ENCODE measurements at regions not wholly inside any gene's neighbourhood (a gene's known extent, or its start where the extent isn't known, plus 50 kb on each side); places are given as distances from the start of the nearest gene placed in this dataset.

- DNase-seq: no peak
These were observed 366.5 kb downstream of the MATN1 start for GRCh38 chr1:30356839-30357238.

GRCh38 chr1:30354410-30354809, 369.0 kb downstream of the MATN1 start:
- DNase-seq: no peak

DNA sequence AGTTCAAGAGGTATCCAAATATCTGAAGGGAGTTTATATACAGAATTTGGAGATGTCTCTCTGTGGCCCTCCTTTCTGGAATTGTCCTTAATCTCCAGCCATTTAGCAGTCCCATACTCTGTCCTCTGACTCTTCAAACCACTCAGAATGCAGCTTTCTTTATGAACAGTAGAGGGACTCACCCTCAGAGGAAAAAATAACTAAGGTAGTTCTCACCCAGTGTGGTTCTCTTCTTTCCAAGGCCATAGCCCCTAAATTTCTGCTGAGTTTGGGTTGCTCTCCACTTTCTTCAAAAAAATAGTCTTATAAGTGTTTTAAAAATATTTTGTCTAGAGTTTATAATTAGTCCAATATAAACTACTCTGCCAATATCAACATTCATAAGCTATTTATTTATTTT, 369.7 kb downstream of the MATN1 start:
- peak; percentile 18 for DNase-seq

- DNase-seq: no peak
These were observed 375.2 kb downstream of the MATN1 start for GRCh38 chr1:30348147-30348546.

- DNase-seq: no peak
These were observed 377.8 kb downstream of the MATN1 start for GRCh38 chr1:30345491-30346130.

- no peak for DNase-seq
These were observed 379.8 kb downstream of the MATN1 start for GRCh38 chr1:30343562-30343961.

DNA sequence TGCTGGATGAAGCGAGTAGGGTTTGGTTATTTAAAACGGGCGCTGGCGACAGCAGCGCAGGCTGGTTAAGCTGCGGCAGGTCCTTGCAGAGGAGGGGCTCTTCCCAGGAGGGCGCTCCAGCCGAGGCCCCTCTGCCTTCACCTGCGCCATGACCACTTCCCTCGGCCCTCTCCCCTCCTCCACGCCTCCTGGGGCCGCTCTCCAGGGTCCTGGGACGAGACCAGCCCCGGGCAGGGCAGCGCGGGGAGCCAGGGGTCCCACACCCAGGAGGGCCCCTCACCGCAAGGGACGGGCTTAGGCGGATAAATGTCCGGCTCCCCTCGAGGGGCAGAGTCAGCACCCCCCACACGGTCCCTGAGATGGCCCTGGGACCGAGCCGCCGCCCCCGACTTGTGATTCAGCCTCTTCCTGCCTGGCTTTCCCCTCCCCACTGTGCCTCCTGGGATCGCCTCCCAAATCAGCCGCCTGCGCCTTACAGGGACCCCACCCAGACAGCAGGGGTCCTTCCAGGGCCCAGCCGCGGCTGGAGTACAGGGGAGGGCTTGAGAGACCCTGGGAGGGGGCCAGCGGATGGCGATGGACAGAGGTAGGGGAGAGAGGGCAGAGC, 380.7 kb downstream of the MATN1 start:
- no peak for DNase-seq

DNA sequence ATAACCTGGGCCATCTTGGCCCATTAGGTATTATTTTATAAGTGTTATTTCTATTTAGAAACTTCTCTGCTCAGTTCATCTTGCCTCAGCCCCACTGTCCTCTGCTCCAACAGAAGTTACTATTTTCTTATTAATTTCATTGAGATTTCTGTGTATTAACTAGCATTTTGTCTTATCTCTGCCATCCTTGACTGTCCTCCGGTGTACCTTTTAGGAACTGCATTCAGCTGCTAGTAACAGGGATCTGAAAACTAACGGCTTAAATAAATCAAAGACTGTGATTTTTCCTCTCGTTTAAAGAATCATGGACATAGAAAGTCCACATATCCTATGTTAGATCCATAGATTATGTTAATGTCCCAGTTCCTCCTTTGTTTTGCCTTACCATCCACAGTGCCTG, 382.5 kb downstream of the MATN1 start:
- no peak for DNase-seq

DNA sequence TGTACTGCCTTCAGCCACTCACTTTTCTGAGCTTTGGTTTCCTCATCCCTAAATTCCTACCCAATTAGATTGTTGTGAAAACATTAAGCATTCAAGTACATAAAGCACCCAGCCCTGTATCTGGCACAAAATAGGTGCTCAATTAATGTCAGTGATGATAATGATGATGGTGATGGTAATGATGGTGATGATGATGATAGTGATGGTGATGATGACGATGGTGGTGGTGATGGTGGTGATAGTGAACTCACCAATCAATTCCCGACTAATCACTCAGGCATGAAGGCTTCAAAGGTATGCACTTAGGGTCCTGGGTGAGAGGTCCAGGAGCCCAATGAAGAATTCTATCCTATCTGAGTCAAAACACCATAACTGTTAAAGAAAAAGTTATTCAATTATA, 383.5 kb downstream of the MATN1 start:
- DNase-seq: no peak

DNA sequence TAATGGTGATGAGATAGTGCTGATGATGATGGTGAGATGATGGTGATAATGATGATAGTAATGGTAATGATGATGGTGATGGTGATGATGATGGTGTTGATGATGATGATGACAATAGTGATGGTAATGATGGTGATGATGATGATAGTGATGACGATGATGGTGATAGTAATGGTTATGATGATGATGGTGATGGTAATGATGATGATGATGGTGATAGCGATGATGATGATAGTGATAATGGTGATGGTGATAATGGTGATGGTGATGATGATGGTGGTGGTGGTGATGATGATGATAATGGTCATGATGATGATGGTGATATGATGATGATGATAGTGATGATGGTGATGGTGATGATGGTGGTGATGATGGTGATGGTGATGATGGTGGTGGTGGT, 384.6 kb downstream of the MATN1 start:
- no peak for DNase-seq

DNA sequence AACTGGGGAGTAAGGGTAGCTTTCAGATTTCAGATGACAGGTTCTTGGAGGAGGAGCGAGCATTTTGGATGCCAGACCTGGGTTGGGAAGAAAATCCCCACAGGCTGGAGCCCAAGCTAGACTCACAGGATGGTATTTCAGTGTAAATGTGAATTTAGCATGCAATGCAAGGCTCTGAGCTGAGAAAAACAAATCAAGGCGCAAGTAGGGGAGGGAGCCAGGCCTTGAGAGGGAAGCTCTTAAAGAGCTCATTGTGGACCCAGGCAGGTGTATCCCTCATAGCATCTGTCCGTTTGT, 386.1 kb downstream of the MATN1 start:
- DNase-seq: no peak

DNA sequence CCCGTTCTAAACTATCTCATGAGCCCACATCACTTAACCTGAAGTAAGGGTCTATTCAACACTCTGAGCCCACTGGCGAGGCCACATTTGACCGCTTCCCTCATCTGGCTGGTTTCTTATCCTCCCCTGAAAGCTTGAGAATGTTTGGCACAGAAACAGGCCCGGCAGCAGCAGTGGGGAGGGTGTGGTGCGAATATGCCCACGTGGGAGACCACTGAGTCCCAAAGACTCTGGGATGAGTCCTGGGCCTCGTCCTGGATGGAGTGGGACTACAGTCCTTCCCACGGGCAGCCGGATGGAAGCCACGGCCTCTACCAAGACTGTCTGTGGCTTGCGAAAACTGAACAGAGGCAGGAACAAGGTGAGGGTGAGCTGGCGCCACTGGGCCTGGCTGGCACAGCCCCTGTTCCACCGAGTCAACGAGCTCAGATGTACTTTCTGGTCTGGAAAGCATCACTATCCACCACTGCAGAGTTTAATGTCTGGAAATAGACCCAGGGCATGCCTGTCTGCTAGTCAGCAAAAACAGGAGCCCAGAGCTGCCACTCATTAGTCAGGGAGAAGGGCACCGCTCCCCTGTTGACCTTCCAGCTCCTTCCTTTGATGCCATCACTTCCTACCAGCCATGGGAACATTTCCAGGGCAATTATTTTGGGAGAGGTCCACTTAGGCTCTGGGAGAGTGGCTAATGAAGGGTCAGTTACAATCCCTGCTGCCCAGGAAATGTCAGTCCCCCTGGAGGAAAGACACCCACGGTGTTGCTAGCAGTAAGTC, 386.6 kb downstream of the MATN1 start:
- DNase-seq: no peak

- no peak for DNase-seq
These were observed 387.4 kb downstream of the MATN1 start for GRCh38 chr1:30335997-30336390.

- DNase-seq: peak; percentile 6
These were observed 387.9 kb downstream of the MATN1 start for GRCh38 chr1:30335389-30335996.

DNA sequence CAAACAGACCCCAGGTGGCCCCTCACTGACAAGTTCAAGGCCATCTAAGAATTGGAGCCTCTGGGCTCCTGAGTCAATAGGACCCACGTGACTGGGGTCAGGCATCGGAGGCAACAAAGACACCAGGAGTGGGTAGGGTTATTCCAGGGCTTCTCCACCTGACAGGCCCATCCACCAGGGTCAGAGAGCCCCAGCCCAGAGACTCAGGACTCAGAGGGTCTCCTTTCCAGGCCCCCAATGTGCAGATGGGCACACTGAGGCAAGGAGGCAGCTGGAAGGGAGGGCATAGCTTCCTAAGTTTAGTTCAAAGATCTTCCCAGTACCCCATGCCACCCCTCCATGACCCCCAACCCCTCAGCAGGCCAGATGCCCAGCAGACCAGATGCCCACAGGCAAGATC, 388.6 kb downstream of the MATN1 start:
- DNase-seq: no peak

GRCh38 chr1:30332116-30333094, 391.0 kb downstream of the MATN1 start:
- DNase-seq: no peak

DNA sequence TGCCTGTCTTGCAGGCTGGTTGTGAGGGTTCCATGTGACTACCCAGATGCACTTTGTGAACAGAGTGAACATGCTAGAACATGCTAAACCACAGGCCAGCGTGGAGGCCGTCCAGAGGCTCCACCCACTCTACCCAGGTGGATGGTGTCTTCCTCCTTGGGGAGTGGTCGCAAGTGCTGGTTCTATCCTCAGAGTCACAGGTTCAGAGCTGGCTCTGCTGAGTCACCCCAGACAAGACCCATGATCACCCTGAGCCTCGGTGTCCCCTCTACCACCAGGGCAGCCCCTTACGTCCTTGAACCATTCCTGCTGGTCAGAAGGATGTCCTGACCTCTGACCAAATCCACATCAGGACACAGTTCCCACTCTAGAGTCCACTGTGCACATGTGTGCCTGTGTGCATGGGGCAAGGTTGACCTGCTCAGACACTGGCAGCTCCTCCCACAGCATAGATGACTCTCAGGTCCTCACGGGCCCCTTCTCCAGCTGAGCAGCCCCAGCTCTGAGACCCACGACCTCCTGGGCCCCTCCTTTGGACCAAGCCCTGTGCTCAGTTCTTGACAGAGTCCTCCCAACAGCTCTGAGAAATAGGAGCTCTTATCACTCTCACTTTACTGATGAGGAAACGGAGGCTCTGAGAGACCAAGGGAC, 391.8 kb downstream of the MATN1 start:
- no peak for DNase-seq

DNA sequence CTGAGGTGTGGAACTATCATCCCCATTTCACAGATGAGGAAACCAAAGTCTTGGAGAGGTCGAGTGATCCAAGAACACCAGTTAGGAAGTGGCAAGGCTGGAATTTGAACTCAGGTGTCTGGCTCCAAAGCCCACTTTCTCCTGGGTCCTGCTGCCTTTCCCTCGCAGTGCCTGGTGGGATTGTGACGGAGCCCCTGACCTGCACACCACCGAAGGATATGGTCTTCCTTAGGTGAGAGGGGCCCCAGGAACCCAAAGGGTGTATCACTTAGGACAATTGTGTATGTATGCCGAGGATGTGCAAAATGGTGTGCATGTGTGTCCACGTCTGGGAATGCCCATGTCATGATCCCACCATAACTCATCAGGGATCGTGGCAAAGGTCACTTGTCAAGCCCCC, 392.7 kb downstream of the MATN1 start:
- DNase-seq: no peak

DNA sequence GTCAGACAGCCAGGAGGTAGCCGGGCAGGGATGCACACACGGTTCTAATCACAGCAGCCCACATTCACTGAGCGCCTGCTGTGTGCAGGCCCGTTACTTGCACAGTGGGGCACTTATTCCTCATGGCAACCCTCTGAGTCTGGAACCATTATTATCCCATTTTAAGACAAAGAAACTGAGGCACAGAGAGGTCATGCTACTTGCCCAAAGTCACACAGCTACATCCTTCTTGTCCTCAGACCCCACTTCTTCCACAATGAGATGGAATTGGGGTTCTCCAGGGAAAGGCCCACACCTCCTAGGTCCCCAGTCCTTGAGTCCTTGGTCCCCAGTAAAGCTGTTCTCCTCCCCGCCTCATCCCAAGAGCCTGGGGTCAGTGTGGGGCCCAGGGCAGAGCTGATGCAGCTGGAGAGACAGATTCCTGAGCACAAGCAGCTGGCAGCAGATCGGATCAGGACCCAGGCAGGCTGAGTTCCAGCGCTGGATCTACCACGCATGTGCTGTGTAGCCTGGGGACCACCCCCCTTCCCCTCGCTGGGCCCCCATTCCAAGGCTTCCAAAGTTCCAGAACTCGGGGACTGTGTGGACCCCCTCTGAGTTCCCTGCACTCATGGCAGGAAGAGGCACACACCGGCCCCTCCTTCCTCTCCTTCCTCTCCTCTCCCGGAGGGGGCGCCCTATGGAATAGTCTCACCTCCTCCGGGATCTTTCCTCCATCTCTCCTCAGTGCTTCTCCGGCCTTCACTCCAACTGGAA, 393.4 kb downstream of the MATN1 start:
- DNase-seq: no peak

GRCh38 chr1:30329263-30329753, 394.1 kb downstream of the MATN1 start:
- DNase-seq: no peak
